CD4-positive, alpha-beta T cell treated with Interleukin-15 for 1 hour (primary cell): ENCODE measurements at regions not wholly inside any gene's neighbourhood (a gene's known extent, or its start where the extent isn't known, plus 50 kb on each side); places are given as distances from the start of the nearest gene placed in this dataset.
"Not testable (repeated sequence)": the region's sequence is repeated elsewhere in the genome, so short reads cannot be mapped to it uniquely, and the experiment has no call there.

Source experiments
- DNase-seq: peaks from one replicate; pipeline ENCODE4 v3.0.0-alpha.2; 2020

GRCh38 chr14:28298156-28298555 is 468.4 kb upstream of the FOXG1 start:
- no peak for DNase-seq

GRCh38 chr14:28299227-28299626 is 467.4 kb upstream of the FOXG1 start:
- no peak for DNase-seq

- no peak for DNase-seq
Measured at GRCh38 chr14:28300356-28300755, 466.2 kb upstream of the FOXG1 start.

- DNase-seq = no peak
Measured at GRCh38 chr14:28301179-28301578, 465.4 kb upstream of the FOXG1 start.

GRCh38 chr14:28303248-28303647 is 463.3 kb upstream of the FOXG1 start:
- DNase-seq = no peak

- no peak for DNase-seq
Measured at GRCh38 chr14:28305938-28306337, 460.6 kb upstream of the FOXG1 start.

GRCh38 chr14:28307506-28307905 is 459.1 kb upstream of the FOXG1 start:
- no peak for DNase-seq

GRCh38 chr14:28308734-28309133 is 457.9 kb upstream of the FOXG1 start:
- DNase-seq = no peak

GRCh38 chr14:28317890-28318675 is 448.5 kb upstream of the FOXG1 start:
- not testable (repeated sequence) for DNase-seq

GRCh38 chr14:28321475-28322244 is 444.9 kb upstream of the FOXG1 start:
- no peak for DNase-seq

- no peak for DNase-seq
Measured at GRCh38 chr14:28323366-28323765, 443.2 kb upstream of the FOXG1 start.

- DNase-seq = no peak
Measured at GRCh38 chr14:28323951-28324741, 442.4 kb upstream of the FOXG1 start.

GRCh38 chr14:28340816-28341215 is 425.8 kb upstream of the FOXG1 start:
- DNase-seq = no peak

- no peak for DNase-seq
Measured at GRCh38 chr14:28344381-28344780, 422.2 kb upstream of the FOXG1 start.

- no peak for DNase-seq
Measured at GRCh38 chr14:28348797-28349196, 417.8 kb upstream of the FOXG1 start.

- DNase-seq = no peak
Measured at GRCh38 chr14:28356819-28357218, 409.8 kb upstream of the FOXG1 start.

GRCh38 chr14:28361486-28361885 is 405.1 kb upstream of the FOXG1 start:
- no peak for DNase-seq

GRCh38 chr14:28365510-28365909 is 401.1 kb upstream of the FOXG1 start:
- no peak for DNase-seq

- DNase-seq = no peak
Measured at GRCh38 chr14:28373721-28374120, 392.9 kb upstream of the FOXG1 start.

GRCh38 chr14:28375295-28375694 is 391.3 kb upstream of the FOXG1 start:
- DNase-seq = no peak

GRCh38 chr14:28381656-28382055 is 384.9 kb upstream of the FOXG1 start:
- no peak for DNase-seq

GRCh38 chr14:28382444-28383190 is 384.0 kb upstream of the FOXG1 start:
- no peak for DNase-seq

GRCh38 chr14:28398506-28398905 is 368.1 kb upstream of the FOXG1 start:
- no peak for DNase-seq
